ENCODE measurements at regions not wholly inside any gene's neighbourhood (a gene's known extent, or its start where the extent isn't known, plus 50 kb on each side); places are given as distances from the start of the nearest gene placed in this dataset.

- H3K4me3 ChIP-seq (ENCODE audit: low read depth, low read length): no peak overlapping the region
- DNase-seq (ENCODE audit: low read depth): no peak
- no peak for TF ChIP-seq CTCF (IDR thresholded peaks at IDR 0.05; ENCODE audit: insufficient read depth, low read length)
Observed at GRCh38 chr12:105723066-105723465, 392.6 kb downstream of the C12orf75 start.

- DNase-seq (ENCODE audit: low read depth): no peak
- no peak for TF ChIP-seq CTCF (IDR thresholded peaks at IDR 0.05; ENCODE audit: insufficient read depth, low read length)
- no peak overlapping the region for H3K4me3 ChIP-seq (ENCODE audit: low read depth, low read length)
Observed at GRCh38 chr12:105723494-105723893, 393.0 kb downstream of the C12orf75 start.

- DNase-seq (ENCODE audit: low read depth): peak; percentile 4
- no peak overlapping the region for H3K4me3 ChIP-seq (ENCODE audit: low read depth, low read length)
- TF ChIP-seq CTCF (IDR thresholded peaks at IDR 0.05; ENCODE audit: insufficient read depth, low read length): no peak
Observed at GRCh38 chr12:105724641-105725040, 394.1 kb downstream of the C12orf75 start.

- no peak for DNase-seq (ENCODE audit: low read depth)
- H3K4me3 ChIP-seq (ENCODE audit: low read depth, low read length): no peak overlapping the region
- no peak for TF ChIP-seq CTCF (IDR thresholded peaks at IDR 0.05; ENCODE audit: insufficient read depth, low read length)
Observed at GRCh38 chr12:105725054-105725453, 394.6 kb downstream of the C12orf75 start.

GRCh38 chr12:105729181-105729771, 398.8 kb downstream of the C12orf75 start:
- no peak for DNase-seq (ENCODE audit: low read depth)
- TF ChIP-seq CTCF (IDR thresholded peaks at IDR 0.05; ENCODE audit: insufficient read depth, low read length): no peak
- no peak overlapping the region for H3K4me3 ChIP-seq (ENCODE audit: low read depth, low read length)

- H3K4me3 ChIP-seq (ENCODE audit: low read depth, low read length): no peak overlapping the region
- TF ChIP-seq CTCF (IDR thresholded peaks at IDR 0.05; ENCODE audit: insufficient read depth, low read length): no peak
- no peak for DNase-seq (ENCODE audit: low read depth)
Observed at GRCh38 chr12:105729926-105730325, 399.4 kb downstream of the C12orf75 start.

GRCh38 chr12:105733579-105733978, 403.1 kb downstream of the C12orf75 start:
- no peak overlapping the region for H3K4me3 ChIP-seq (ENCODE audit: low read depth, low read length)
- DNase-seq (ENCODE audit: low read depth): no peak
- TF ChIP-seq CTCF (IDR thresholded peaks at IDR 0.05; ENCODE audit: insufficient read depth, low read length): no peak

Data from fibroblast of the aortic adventitia (primary cell).